ENCODE measurements at regions not wholly inside any gene's neighbourhood (a gene's known extent, or its start where the extent isn't known, plus 50 kb on each side); places are given as distances from the start of the nearest gene placed in this dataset.

DNA sequence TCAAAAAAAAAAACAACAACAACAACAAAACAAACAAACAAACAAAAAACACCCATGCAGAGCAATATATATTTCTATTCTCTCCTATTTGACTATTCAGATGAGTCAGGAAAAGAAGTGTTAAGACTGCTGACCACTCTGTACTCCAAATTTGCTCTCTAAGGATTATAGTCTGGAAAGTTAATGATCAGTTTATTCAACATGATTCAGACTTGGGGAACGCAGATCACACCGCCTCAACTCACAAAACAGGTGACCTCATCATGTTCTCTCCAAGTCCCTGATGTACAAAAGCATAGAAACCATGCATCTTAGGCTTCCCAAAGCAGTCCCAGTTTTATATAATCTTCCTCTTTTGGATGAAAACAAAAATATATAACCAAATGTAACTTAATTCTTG, 51.9 kb upstream of the PRRC2C start:
- TF ChIP-seq EZH2 (IDR thresholded peaks at IDR 0.05; ENCODE audit: borderline replicate concordance, insufficient read depth, low read depth, low read length, poor library complexity, severe bottlenecking): no peak
- TF ChIP-seq, protein P1, sequence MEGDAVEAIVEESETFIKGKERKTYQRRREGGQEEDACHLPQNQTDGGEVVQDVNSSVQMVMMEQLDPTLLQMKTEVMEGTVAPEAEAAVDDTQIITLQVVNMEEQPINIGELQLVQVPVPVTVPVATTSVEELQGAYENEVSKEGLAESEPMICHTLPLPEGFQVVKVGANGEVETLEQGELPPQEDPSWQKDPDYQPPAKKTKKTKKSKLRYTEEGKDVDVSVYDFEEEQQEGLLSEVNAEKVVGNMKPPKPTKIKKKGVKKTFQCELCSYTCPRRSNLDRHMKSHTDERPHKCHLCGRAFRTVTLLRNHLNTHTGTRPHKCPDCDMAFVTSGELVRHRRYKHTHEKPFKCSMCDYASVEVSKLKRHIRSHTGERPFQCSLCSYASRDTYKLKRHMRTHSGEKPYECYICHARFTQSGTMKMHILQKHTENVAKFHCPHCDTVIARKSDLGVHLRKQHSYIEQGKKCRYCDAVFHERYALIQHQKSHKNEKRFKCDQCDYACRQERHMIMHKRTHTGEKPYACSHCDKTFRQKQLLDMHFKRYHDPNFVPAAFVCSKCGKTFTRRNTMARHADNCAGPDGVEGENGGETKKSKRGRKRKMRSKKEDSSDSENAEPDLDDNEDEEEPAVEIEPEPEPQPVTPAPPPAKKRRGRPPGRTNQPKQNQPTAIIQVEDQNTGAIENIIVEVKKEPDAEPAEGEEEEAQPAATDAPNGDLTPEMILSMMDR (IDR thresholded peaks at IDR 0.05): no peak
